ENCODE measurements at regions not wholly inside any gene's neighbourhood (a gene's known extent, or its start where the extent isn't known, plus 50 kb on each side); places are given as distances from the start of the nearest gene placed in this dataset.

DNA sequence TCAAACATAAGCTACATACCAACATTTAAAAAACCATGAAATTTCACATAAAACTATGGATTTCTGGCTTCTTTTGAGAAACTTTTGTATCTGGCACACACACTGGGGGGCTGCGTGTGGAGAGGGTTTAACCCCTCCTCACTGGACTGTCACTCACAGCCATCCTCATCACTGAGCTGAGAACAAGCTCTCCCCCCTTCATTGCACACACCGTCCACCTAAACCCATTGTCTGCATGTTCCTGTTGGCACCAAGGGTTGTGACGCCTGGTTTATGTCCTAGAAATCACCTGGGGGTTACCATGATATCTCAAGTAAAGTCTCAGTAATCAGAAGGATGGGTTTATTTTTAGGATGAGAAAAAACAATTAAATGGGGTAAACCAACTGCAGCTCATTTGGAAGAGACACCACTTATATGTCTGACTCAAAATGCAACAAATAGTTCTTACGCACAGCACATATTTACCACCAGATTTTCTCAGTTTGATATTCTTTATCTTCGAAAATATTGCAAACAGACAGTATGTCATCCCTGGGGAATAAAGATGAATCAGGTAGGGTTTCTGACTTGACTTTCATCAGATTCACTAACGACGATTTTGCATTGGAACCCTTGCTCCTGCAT, 218.5 kb upstream of the KLF6 start:
- H3K36me3 ChIP-seq (ENCODE audit: control insufficient read depth, insufficient read depth, low read length) = no peaks in the 10 kb centered on the region
- H3K4me3 ChIP-seq = no peak overlapping the region
- no peak overlapping the region for H3K9ac ChIP-seq (ENCODE audit: insufficient read depth in 1 of 2, low read depth in 2 of 2, low read length in 2 of 2)
- no TSS peak for BruUV-seq (replicated peaks)
- no peak overlapping the region for H2AFZ ChIP-seq (ENCODE audit: low read depth, low read length)
- no peaks in the 10 kb centered on the region for H3K4me1 ChIP-seq (replicated peaks in 1 of 2; ENCODE audit: control insufficient read depth in 2 of 2, insufficient read depth in 2 of 2, low read length in 2 of 2)
- H3K4me2 ChIP-seq (ENCODE audit: insufficient read depth, low read length) = no peak overlapping the region
- peaks cover 0 to 16% of the 10 kb centered on the region in 2 experiments; a peak in 2 of 5 replicates for H3K27me3 ChIP-seq (ENCODE audit: control insufficient read depth in 2 of 2, insufficient read depth in 2 of 2, low read length in 2 of 2)
- intact Hi-C loops (cut with micrococcal nuclease) (no loop called here), in situ Hi-C loops (cut with MboI) (no loop called here)
- 30% methylated on average over 7 of the region's 7 CpGs for WGBS (ENCODE audit: insufficient coverage, low coverage, missing lambda C conversion rate)
- CTCF ChIA-PET (ENCODE audit: low intra/inter-chr PET ratio) = no interaction called here
- no peak for DNase-seq (ENCODE audit: extremely low read depth in 1 of 4, low spot score in 3 of 4)
- no peak for ATAC-seq
- POLR2A ChIA-PET = interaction anchor here (0.5 to 1.8 kb wide), 2 partner anchors 12 to 218 kb away, joined by 3 to 4 read pairs; no protein-coding TSS in a partner anchor
- FAIRE-seq = no peak
- H3K27ac ChIP-seq (ENCODE audit: extremely low read depth, low read depth, low read length) = no peak overlapping the region
- H4K20me1 ChIP-seq (replicated peaks; ENCODE audit: control insufficient read depth, insufficient read depth, low read length) = no peaks in the 10 kb centered on the region
- H3K9me3 ChIP-seq (replicated peaks; ENCODE audit: control insufficient read depth, insufficient read depth, low read depth, low read length) = 0 out of 2 replicates have a peak, but pooled peaks cover 2% of the 10 kb centered on the region
- H3K9me1 ChIP-seq (ENCODE audit: control insufficient read depth, insufficient read depth, low read length) = no peaks in the 10 kb centered on the region
- H3K79me2 ChIP-seq (ENCODE audit: control insufficient read depth, insufficient read depth, low read length) = no peaks in the 10 kb centered on the region
- no peak for TF ChIP-seq ZNF717 (CRISPR knock-in tag; IDR thresholded peaks at IDR 0.05)
- no peak for TF ChIP-seq DDX20 (tag; IDR thresholded peaks at IDR 0.05; ENCODE audit: low read depth)
- TF ChIP-seq, protein P1, sequence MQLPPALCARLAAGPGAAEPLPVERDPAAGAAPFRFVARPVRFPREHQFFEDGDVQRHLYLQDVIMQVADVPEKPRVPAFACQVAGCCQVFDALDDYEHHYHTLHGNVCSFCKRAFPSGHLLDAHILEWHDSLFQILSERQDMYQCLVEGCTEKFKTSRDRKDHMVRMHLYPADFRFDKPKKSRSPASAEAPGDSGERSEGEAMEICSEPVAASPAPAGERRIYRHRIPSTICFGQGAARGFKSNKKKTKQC (CRISPR knock-in tag; IDR thresholded peaks at IDR 0.05) = no peak
- TF ChIP-seq, protein P2, sequence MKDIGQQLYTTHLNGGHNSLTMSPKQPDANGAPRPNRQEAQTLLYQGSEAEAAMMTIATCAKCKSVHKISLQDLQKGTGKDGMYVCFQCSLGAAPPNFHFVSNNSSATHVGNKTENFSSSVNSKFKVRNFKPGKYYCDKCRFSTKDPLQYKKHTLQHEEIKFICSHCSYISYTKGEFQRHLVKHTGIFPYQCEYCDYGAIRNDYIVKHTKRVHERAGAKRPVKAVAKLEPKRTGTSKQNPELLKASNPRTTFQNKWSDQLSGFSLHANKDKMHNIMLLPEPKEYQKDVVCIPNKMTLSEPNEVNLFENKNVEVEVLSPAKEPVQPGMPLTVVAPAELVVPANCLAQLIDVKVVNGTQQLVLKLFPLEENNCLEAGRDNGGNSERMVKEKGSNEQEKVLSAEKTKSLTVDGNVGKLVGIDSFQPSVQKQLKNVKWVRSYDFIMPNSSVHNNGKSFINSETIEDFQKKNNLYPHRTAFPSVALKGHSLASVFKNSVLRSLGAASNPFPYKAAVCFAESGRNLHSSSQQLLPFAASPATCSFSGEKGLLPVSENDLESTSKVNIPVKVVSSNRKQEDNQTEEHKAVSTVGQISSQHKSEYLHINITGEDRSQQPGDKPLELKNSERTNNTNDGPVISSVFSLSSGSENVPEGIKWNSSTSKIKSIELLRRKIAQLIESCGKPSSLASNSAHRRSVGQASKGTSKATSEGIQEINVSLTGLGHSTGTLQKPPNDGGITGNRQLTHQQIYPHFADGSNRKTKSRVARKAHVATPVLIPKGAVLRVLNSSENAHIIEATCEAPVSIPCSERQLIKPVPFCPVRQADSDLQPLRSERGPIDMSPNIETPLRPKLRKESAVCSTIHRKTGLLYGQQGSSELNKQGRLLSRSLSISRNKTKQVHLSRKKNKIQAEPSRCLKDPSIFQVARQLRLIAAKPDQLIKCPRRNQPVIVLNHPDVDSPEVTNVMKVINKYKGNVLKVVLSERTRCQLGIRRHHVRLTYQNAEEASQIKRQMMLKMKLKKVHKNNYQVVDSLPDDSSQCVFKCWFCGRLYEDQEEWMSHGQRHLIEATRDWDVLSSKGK (CRISPR knock-in tag; IDR thresholded peaks at IDR 0.05) = no peak
- TF ChIP-seq, protein P3, sequence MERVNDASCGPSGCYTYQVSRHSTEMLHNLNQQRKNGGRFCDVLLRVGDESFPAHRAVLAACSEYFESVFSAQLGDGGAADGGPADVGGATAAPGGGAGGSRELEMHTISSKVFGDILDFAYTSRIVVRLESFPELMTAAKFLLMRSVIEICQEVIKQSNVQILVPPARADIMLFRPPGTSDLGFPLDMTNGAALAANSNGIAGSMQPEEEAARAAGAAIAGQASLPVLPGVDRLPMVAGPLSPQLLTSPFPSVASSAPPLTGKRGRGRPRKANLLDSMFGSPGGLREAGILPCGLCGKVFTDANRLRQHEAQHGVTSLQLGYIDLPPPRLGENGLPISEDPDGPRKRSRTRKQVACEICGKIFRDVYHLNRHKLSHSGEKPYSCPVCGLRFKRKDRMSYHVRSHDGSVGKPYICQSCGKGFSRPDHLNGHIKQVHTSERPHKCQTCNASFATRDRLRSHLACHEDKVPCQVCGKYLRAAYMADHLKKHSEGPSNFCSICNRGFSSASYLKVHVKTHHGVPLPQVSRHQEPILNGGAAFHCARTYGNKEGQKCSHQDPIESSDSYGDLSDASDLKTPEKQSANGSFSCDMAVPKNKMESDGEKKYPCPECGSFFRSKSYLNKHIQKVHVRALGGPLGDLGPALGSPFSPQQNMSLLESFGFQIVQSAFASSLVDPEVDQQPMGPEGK (CRISPR knock-in tag; IDR thresholded peaks at IDR 0.05; ENCODE audit: borderline replicate concordance) = no peak
- TF ChIP-seq STAT5A (IDR thresholded peaks at IDR 0.05; ENCODE audit: borderline replicate concordance, low read length) = no peak
- no peak for TF ChIP-seq ZNF174 (CRISPR knock-in tag; IDR thresholded peaks at IDR 0.05)
- TF ChIP-seq ZNF212 (CRISPR knock-in tag; IDR thresholded peaks at IDR 0.05) = no peak
- TF ChIP-seq ZNF3 (CRISPR knock-in tag; IDR thresholded peaks at IDR 0.05) = no peak
- TF ChIP-seq, protein P4, sequence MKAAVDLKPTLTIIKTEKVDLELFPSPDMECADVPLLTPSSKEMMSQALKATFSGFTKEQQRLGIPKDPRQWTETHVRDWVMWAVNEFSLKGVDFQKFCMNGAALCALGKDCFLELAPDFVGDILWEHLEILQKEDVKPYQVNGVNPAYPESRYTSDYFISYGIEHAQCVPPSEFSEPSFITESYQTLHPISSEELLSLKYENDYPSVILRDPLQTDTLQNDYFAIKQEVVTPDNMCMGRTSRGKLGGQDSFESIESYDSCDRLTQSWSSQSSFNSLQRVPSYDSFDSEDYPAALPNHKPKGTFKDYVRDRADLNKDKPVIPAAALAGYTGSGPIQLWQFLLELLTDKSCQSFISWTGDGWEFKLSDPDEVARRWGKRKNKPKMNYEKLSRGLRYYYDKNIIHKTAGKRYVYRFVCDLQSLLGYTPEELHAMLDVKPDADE (conservative IDR thresholded peaks at IDR 0.05; ENCODE audit: control insufficient read depth, low read depth, low read length) = no peak
- TF ChIP-seq, protein P5, sequence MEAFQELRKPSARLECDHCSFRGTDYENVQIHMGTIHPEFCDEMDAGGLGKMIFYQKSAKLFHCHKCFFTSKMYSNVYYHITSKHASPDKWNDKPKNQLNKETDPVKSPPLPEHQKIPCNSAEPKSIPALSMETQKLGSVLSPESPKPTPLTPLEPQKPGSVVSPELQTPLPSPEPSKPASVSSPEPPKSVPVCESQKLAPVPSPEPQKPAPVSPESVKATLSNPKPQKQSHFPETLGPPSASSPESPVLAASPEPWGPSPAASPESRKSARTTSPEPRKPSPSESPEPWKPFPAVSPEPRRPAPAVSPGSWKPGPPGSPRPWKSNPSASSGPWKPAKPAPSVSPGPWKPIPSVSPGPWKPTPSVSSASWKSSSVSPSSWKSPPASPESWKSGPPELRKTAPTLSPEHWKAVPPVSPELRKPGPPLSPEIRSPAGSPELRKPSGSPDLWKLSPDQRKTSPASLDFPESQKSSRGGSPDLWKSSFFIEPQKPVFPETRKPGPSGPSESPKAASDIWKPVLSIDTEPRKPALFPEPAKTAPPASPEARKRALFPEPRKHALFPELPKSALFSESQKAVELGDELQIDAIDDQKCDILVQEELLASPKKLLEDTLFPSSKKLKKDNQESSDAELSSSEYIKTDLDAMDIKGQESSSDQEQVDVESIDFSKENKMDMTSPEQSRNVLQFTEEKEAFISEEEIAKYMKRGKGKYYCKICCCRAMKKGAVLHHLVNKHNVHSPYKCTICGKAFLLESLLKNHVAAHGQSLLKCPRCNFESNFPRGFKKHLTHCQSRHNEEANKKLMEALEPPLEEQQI (IDR thresholded peaks at IDR 0.05) = no peak
- TF ChIP-seq ZNF41 (CRISPR knock-in tag; conservative IDR thresholded peaks at IDR 0.05) = no peak

Measured in K562 (cell line).